Fibroblast of lung (primary cell): ENCODE measurements at regions not wholly inside any gene's neighbourhood (a gene's known extent, or its start where the extent isn't known, plus 50 kb on each side); places are given as distances from the start of the nearest gene placed in this dataset.

Experiments
- CTCF ChIP-seq, 2 donors: IDR thresholded peaks in 1 of 2; conservative IDR thresholded peaks in 1 of 2; 1 replicate in 1 of 2; 2 replicates in 1 of 2; pipeline ENCODE4 v1.5.1; 2011 to 2012; ENCODE audit warnings: low read length in 2 of 2, control low read depth in 1 of 2, inconsistent platforms in 1 of 2, low read depth in 1 of 2, mild to moderate bottlenecking in 1 of 2
- EZH2 ChIP-seq: IDR thresholded peaks from 2 replicates; pipeline ENCODE4 v1.5.1; 2012; ENCODE audit warnings: low read length, control low read depth, mild to moderate bottlenecking; ENCODE audit errors: missing control alignments

DNA sequence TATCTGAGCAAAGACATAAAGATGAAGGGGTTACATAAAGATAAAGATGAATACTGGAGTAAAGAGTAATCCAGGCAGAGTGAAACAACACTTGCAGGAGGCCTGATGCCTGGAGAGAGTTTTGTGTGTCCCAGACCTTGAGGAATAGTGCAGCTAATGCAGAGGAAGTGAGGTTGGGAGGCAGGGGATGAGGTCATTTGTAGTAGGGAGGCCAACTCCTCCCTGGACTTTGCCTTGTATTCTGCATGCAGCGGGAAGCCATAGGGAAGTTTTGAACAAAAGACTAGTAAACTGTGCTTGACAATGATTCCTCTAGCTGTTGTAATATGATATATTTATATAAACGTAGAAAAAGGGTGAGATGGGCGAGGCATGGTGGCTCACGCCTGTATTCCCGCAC is 356.6 kb downstream of the KCNJ2 start:
- TF ChIP-seq CTCF (conservative IDR thresholded peaks at IDR 0.05 in 1 of 2, IDR thresholded peaks at IDR 0.05 in 1 of 2; ENCODE audit: low read depth in 1 of 2, low read length in 2 of 2) (no peak), EZH2 (no peak)
